ENCODE measurements at regions not wholly inside any gene's neighbourhood (a gene's known extent, or its start where the extent isn't known, plus 50 kb on each side); places are given as distances from the start of the nearest gene placed in this dataset.
"Not testable (repeated sequence)": the region's sequence is repeated elsewhere in the genome, so short reads cannot be mapped to it uniquely, and the experiment has no call there.

GRCh38 chr14:71250791-71251190 is 343.5 kb downstream of the PCNX1 start:
- Histone ChIP-seq H2BK120ac (ENCODE audit: insufficient read depth, low read length, poor library complexity) (no peak overlapping the region), H3K18ac (ENCODE audit: low read length) (no peak overlapping the region), H3K14ac (ENCODE audit: low read length) (no peak overlapping the region), H3K27me3 (ENCODE audit: insufficient read depth, low read length) (no peaks in the 10 kb centered on the region), H3K23ac (ENCODE audit: low read length) (no peak overlapping the region), H4K8ac (ENCODE audit: low read depth, low read length) (no peak overlapping the region), H2BK5ac (ENCODE audit: low read depth, low read length, poor library complexity) (no peak overlapping the region), H2AK5ac (ENCODE audit: low read length) (no peak overlapping the region), H3K4me1 (ENCODE audit: control insufficient read depth in 1 of 2, insufficient read depth in 2 of 2, low read length in 2 of 2) (no peaks in the 10 kb centered on the region), H2AFZ (ENCODE audit: insufficient read depth, low read length, poor library complexity) (no peak overlapping the region), H3K4me3 (ENCODE audit: low read depth, low read length) (no peak overlapping the region), H3K27ac (ENCODE audit: low read depth, low read length) (no peak overlapping the region), H3K79me2 (ENCODE audit: control insufficient read depth, insufficient read depth, low read length, poor library complexity) (no peaks in the 10 kb centered on the region), H3K9me3 (ENCODE audit: insufficient read depth, low read depth, low read length) (peaks cover 3% of the 10 kb centered on the region), H3K4ac (ENCODE audit: low read depth, low read length) (no peak overlapping the region), H3K9ac (ENCODE audit: low read length) (no peak overlapping the region), H3K36me3 (ENCODE audit: control insufficient read depth in 1 of 2, insufficient read depth in 2 of 2, low read length in 2 of 2) (no peaks in the 10 kb centered on the region), H4K12ac (ENCODE audit: low read depth, low read length) (no peak overlapping the region), H4K91ac (ENCODE audit: low read depth, low read length) (no peak overlapping the region), H3K79me1 (ENCODE audit: low read length) (no peaks in the 10 kb centered on the region), H3K4me2 (ENCODE audit: low read length) (no peak overlapping the region), H2BK12ac (ENCODE audit: low read length) (no peak overlapping the region)
- no peak for DNase-seq

GRCh38 chr14:71254091-71254719 is 346.9 kb downstream of the PCNX1 start:
- H3K9ac ChIP-seq (ENCODE audit: low read length); H2AFZ ChIP-seq (ENCODE audit: insufficient read depth, low read length, poor library complexity); H2AK5ac ChIP-seq (ENCODE audit: low read length); H2BK12ac ChIP-seq (ENCODE audit: low read length); H3K79me1 ChIP-seq (ENCODE audit: low read length); H2BK5ac ChIP-seq (ENCODE audit: low read depth, low read length, poor library complexity); H4K91ac ChIP-seq (ENCODE audit: low read depth, low read length); H3K79me2 ChIP-seq (ENCODE audit: control insufficient read depth, insufficient read depth, low read length, poor library complexity); H4K12ac ChIP-seq (ENCODE audit: low read depth, low read length); H3K18ac ChIP-seq (ENCODE audit: low read length); H3K27me3 ChIP-seq (ENCODE audit: insufficient read depth, low read length); H3K4me2 ChIP-seq (ENCODE audit: low read length); H3K4ac ChIP-seq (ENCODE audit: low read depth, low read length); H4K8ac ChIP-seq (ENCODE audit: low read depth, low read length); H3K4me1 ChIP-seq (ENCODE audit: control insufficient read depth in 1 of 2, insufficient read depth in 2 of 2, low read length in 2 of 2); H3K4me3 ChIP-seq (ENCODE audit: low read depth, low read length); DNase-seq; H2BK120ac ChIP-seq (ENCODE audit: insufficient read depth, low read length, poor library complexity); H3K14ac ChIP-seq (ENCODE audit: low read length); H3K27ac ChIP-seq (ENCODE audit: low read depth, low read length); H3K9me3 ChIP-seq (ENCODE audit: insufficient read depth, low read depth, low read length); H3K36me3 ChIP-seq (ENCODE audit: control insufficient read depth in 1 of 2, insufficient read depth in 2 of 2, low read length in 2 of 2); H3K23ac ChIP-seq (ENCODE audit: low read length): not testable (repeated sequence)
- WGBS (ENCODE audit: extremely low coverage, insufficient coverage, insufficient read length): no CpG with 5 or more reads among the region's 53 CpGs

- no peaks in the 10 kb centered on the region for H3K9me3 ChIP-seq (ENCODE audit: insufficient read depth, low read depth, low read length)
- H2BK5ac ChIP-seq (ENCODE audit: low read depth, low read length, poor library complexity): no peak overlapping the region
- no peak overlapping the region for H2BK120ac ChIP-seq (ENCODE audit: insufficient read depth, low read length, poor library complexity)
- H3K4ac ChIP-seq (ENCODE audit: low read depth, low read length): no peak overlapping the region
- H3K4me1 ChIP-seq (ENCODE audit: control insufficient read depth in 1 of 2, insufficient read depth in 2 of 2, low read length in 2 of 2): no peaks in the 10 kb centered on the region
- H3K14ac ChIP-seq (ENCODE audit: low read length): no peak overlapping the region
- no peaks in the 10 kb centered on the region for H3K27me3 ChIP-seq (ENCODE audit: insufficient read depth, low read length)
- no peak overlapping the region for H3K23ac ChIP-seq (ENCODE audit: low read length)
- WGBS (ENCODE audit: extremely low coverage, insufficient coverage, insufficient read length): no CpG with 5 or more reads among the region's 2 CpGs
- H4K12ac ChIP-seq (ENCODE audit: low read depth, low read length): no peak overlapping the region
- no peak overlapping the region for H3K18ac ChIP-seq (ENCODE audit: low read length)
- H3K9ac ChIP-seq (ENCODE audit: low read length): no peak overlapping the region
- no peaks in the 10 kb centered on the region for H3K36me3 ChIP-seq (ENCODE audit: control insufficient read depth in 1 of 2, insufficient read depth in 2 of 2, low read length in 2 of 2)
- no peak overlapping the region for H3K4me2 ChIP-seq (ENCODE audit: low read length)
- H3K27ac ChIP-seq (ENCODE audit: low read depth, low read length): no peak overlapping the region
- H3K79me1 ChIP-seq (ENCODE audit: low read length): no peaks in the 10 kb centered on the region
- H3K4me3 ChIP-seq (ENCODE audit: low read depth, low read length): no peak overlapping the region
- H4K91ac ChIP-seq (ENCODE audit: low read depth, low read length): no peak overlapping the region
- H2AK5ac ChIP-seq (ENCODE audit: low read length): no peak overlapping the region
- no peak for DNase-seq
- H3K79me2 ChIP-seq (ENCODE audit: control insufficient read depth, insufficient read depth, low read length, poor library complexity): no peaks in the 10 kb centered on the region
- H4K8ac ChIP-seq (ENCODE audit: low read depth, low read length): no peak overlapping the region
- H2AFZ ChIP-seq (ENCODE audit: insufficient read depth, low read length, poor library complexity): no peak overlapping the region
- no peak overlapping the region for H2BK12ac ChIP-seq (ENCODE audit: low read length)
These were observed 353.9 kb downstream of the PCNX1 start for GRCh38 chr14:71261206-71261605.

GRCh38 chr14:71262441-71262840 is 355.2 kb downstream of the PCNX1 start:
- Histone ChIP-seq H3K36me3 (ENCODE audit: control insufficient read depth in 1 of 2, insufficient read depth in 2 of 2, low read length in 2 of 2) (no peaks in the 10 kb centered on the region), H3K9me3 (ENCODE audit: insufficient read depth, low read depth, low read length) (no peaks in the 10 kb centered on the region), H3K4me1 (ENCODE audit: control insufficient read depth in 1 of 2, insufficient read depth in 2 of 2, low read length in 2 of 2) (no peaks in the 10 kb centered on the region), H4K12ac (ENCODE audit: low read depth, low read length) (no peak overlapping the region), H4K8ac (ENCODE audit: low read depth, low read length) (no peak overlapping the region), H2AK5ac (ENCODE audit: low read length) (no peak overlapping the region), H2BK120ac (ENCODE audit: insufficient read depth, low read length, poor library complexity) (no peak overlapping the region), H3K14ac (ENCODE audit: low read length) (no peak overlapping the region), H3K4me2 (ENCODE audit: low read length) (no peak overlapping the region), H3K79me1 (ENCODE audit: low read length) (no peaks in the 10 kb centered on the region), H3K27me3 (ENCODE audit: insufficient read depth, low read length) (no peaks in the 10 kb centered on the region), H3K4me3 (ENCODE audit: low read depth, low read length) (no peak overlapping the region), H2BK5ac (ENCODE audit: low read depth, low read length, poor library complexity) (no peak overlapping the region), H3K79me2 (ENCODE audit: control insufficient read depth, insufficient read depth, low read length, poor library complexity) (no peaks in the 10 kb centered on the region), H3K4ac (ENCODE audit: low read depth, low read length) (no peak overlapping the region), H3K9ac (ENCODE audit: low read length) (no peak overlapping the region), H2AFZ (ENCODE audit: insufficient read depth, low read length, poor library complexity) (no peak overlapping the region), H3K23ac (ENCODE audit: low read length) (no peak overlapping the region), H3K27ac (ENCODE audit: low read depth, low read length) (no peak overlapping the region), H4K91ac (ENCODE audit: low read depth, low read length) (no peak overlapping the region), H3K18ac (ENCODE audit: low read length) (no peak overlapping the region), H2BK12ac (ENCODE audit: low read length) (no peak overlapping the region)
- DNase-seq: no peak
- WGBS (ENCODE audit: extremely low coverage, insufficient coverage, insufficient read length): no CpG with 5 or more reads among the region's 2 CpGs
